ENCODE measurements at regions not wholly inside any gene's neighbourhood (a gene's known extent, or its start where the extent isn't known, plus 50 kb on each side); places are given as distances from the start of the nearest gene placed in this dataset.

DNA sequence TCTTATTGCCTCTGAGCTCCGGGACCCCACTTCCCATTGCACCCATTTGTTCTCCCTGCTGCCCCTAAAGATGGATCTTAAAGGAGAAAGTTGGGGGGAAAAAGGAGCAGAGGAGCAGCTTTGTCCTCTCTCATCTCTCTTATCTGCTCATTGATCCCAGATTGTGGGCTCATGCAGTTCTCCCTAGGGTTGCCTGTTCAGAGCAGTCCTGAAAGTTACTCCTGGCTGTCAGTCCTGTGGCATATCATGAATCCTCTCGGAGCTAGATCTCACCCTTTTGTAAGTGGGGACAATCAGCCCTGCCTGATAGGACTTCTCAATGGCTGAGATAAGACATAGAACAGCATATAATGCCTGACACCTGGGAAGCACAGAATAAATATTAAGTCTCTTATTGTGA, 440.3 kb downstream of the IRS2 start:
- CTCF ChIA-PET, result no interaction called here
- Histone ChIP-seq H3K36me3 (ENCODE audit: insufficient read depth, low read length) (no peaks in the 10 kb centered on the region), H3K27ac (ENCODE audit: low read depth in 1 of 2, low read length in 2 of 2) (no peak overlapping the region), H3K9me3 (ENCODE audit: control insufficient read depth in 1 of 2, insufficient read depth in 1 of 2, low read length in 2 of 2) (no peaks in the 10 kb centered on the region), H3K4me3 (ENCODE audit: low read length) (no peak overlapping the region), H3K4me1 (ENCODE audit: insufficient read depth, low read length) (no peaks in the 10 kb centered on the region), H3K27me3 (ENCODE audit: control insufficient read depth in 1 of 2, insufficient read depth in 2 of 2, low read length in 2 of 2) (peaks cover 0 to 10% of the 10 kb centered on the region in 2 experiments)
- ATAC-seq (ENCODE audit: poor library complexity) (no peak), DNase-seq (no peak)
- POLR2A ChIA-PET, result no interaction called here
- Mint-ChIP-seq H3K27me3 (peaks cover 21% of the 10 kb centered on the region), H3K27ac (no peak overlapping the region), H3K36me3 (ENCODE audit: low read depth) (no peaks in the 10 kb centered on the region), H3K4me3 (no peak overlapping the region), H3K9me3 (no peaks in the 10 kb centered on the region), H3K4me1 (ENCODE audit: low read depth) (no peaks in the 10 kb centered on the region)
- intact Hi-C loops (cut with DNase I, micrococcal nuclease), result no loop called here
- TF ChIP-seq, protein P1, sequence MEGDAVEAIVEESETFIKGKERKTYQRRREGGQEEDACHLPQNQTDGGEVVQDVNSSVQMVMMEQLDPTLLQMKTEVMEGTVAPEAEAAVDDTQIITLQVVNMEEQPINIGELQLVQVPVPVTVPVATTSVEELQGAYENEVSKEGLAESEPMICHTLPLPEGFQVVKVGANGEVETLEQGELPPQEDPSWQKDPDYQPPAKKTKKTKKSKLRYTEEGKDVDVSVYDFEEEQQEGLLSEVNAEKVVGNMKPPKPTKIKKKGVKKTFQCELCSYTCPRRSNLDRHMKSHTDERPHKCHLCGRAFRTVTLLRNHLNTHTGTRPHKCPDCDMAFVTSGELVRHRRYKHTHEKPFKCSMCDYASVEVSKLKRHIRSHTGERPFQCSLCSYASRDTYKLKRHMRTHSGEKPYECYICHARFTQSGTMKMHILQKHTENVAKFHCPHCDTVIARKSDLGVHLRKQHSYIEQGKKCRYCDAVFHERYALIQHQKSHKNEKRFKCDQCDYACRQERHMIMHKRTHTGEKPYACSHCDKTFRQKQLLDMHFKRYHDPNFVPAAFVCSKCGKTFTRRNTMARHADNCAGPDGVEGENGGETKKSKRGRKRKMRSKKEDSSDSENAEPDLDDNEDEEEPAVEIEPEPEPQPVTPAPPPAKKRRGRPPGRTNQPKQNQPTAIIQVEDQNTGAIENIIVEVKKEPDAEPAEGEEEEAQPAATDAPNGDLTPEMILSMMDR (IDR thresholded peaks at IDR 0.05), result no peak

DNA sequence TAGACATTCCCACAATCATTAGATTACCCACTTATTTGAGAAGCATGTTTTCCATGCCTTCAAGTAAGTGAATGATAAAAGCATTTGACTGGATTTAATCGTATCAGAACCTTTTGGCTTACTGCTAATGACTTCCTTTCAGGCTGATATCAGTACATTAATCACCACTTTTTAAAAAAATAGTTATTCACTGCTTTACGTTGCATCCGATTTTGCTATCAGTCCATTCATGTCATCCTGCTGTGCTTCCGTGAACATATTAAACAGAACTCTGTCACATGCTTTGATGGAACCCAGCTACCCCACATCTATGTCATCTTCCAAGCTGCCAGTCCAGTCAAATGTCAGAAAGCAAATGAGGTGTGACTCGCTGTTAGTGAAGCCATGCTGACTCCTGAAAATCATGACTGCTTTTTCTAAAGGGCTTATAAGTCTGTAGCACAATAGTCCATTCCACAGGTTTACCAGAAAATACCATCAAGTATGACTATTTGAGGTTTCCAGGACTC, 440.9 kb downstream of the IRS2 start:
- no peak overlapping the region for H3K27ac Mint-ChIP-seq
- no peaks in the 10 kb centered on the region for H3K36me3 Mint-ChIP-seq (ENCODE audit: low read depth)
- H3K27ac ChIP-seq (ENCODE audit: low read depth in 1 of 2, low read length in 2 of 2), result no peak overlapping the region
- no peaks in the 10 kb centered on the region for H3K4me1 ChIP-seq (ENCODE audit: insufficient read depth, low read length)
- DNase-seq (no peak), ATAC-seq (ENCODE audit: poor library complexity) (no peak)
- TF ChIP-seq, protein P1 (IDR thresholded peaks at IDR 0.05), result no peak
- H3K27me3 ChIP-seq (ENCODE audit: control insufficient read depth in 1 of 2, insufficient read depth in 2 of 2, low read length in 2 of 2), result peaks cover 0 to 10% of the 10 kb centered on the region in 2 experiments
- H3K4me3 ChIP-seq (ENCODE audit: low read length), result no peak overlapping the region
- H3K4me1 Mint-ChIP-seq (ENCODE audit: low read depth), result no peaks in the 10 kb centered on the region
- no peaks in the 10 kb centered on the region for H3K9me3 ChIP-seq (ENCODE audit: control insufficient read depth in 1 of 2, insufficient read depth in 1 of 2, low read length in 2 of 2)
- POLR2A ChIA-PET, result no interaction called here
- H3K4me3 Mint-ChIP-seq, result no peak overlapping the region
- H3K27me3 Mint-ChIP-seq, result peaks cover 21% of the 10 kb centered on the region
- intact Hi-C loops (cut with DNase I, micrococcal nuclease), result no loop called here
- no peaks in the 10 kb centered on the region for H3K9me3 Mint-ChIP-seq
- H3K36me3 ChIP-seq (ENCODE audit: insufficient read depth, low read length), result no peaks in the 10 kb centered on the region
- CTCF ChIA-PET, result no interaction called here

- Histone ChIP-seq H3K27ac (ENCODE audit: low read depth in 1 of 2, low read length in 2 of 2) (no peak overlapping the region), H3K4me3 (ENCODE audit: low read length) (no peak overlapping the region), H3K4me1 (ENCODE audit: insufficient read depth, low read length) (no peaks in the 10 kb centered on the region), H3K36me3 (ENCODE audit: insufficient read depth, low read length) (no peaks in the 10 kb centered on the region), H3K9me3 (ENCODE audit: control insufficient read depth in 1 of 2, insufficient read depth in 1 of 2, low read length in 2 of 2) (no peaks in the 10 kb centered on the region), H3K27me3 (ENCODE audit: control insufficient read depth in 1 of 2, insufficient read depth in 2 of 2, low read length in 2 of 2) (peaks cover 0 to 10% of the 10 kb centered on the region in 2 experiments)
- ATAC-seq (ENCODE audit: poor library complexity) (no peak), DNase-seq (no peak)
- H3K4me3 Mint-ChIP-seq, result no peak overlapping the region
- H3K27ac Mint-ChIP-seq, result no peak overlapping the region
- H3K36me3 Mint-ChIP-seq (ENCODE audit: low read depth), result no peaks in the 10 kb centered on the region
- H3K9me3 Mint-ChIP-seq, result no peaks in the 10 kb centered on the region
- ChIA-PET POLR2A (no interaction called here), CTCF (no interaction called here)
- intact Hi-C loops (cut with DNase I, micrococcal nuclease), result no loop called here
- peaks cover 20% of the 10 kb centered on the region for H3K27me3 Mint-ChIP-seq
- TF ChIP-seq, protein P1 (IDR thresholded peaks at IDR 0.05), result no peak
- no peaks in the 10 kb centered on the region for H3K4me1 Mint-ChIP-seq (ENCODE audit: low read depth)
Measured at GRCh38 chr13:109344552-109345157, 441.7 kb downstream of the IRS2 start.

All from CD4-positive, alpha-beta T cell (primary cell).